Sigmoid colon (tissue), 6 donors: ENCODE measurements at regions not wholly inside any gene's neighbourhood (a gene's known extent, or its start where the extent isn't known, plus 50 kb on each side); places are given as distances from the start of the nearest gene placed in this dataset.

Experiments used
- DNase-seq: peaks from one replicate; pipeline ENCODE4 v3.0.0-alpha.2; 2019
- H3K27ac ChIP-seq, 4 donors: fragments of 200-600 bp; sonication (generic); one replicate each; pipeline ENCODE4 v1.5.1; 2016 to 2019; ENCODE audit warnings: mild to moderate bottlenecking in 1 of 4
- H3K27me3 ChIP-seq, 3 donors: fragments of 200-600 bp; sonication (generic); one replicate each; pipeline ENCODE4 v1.5.1; 2019; ENCODE audit warnings: mild to moderate bottlenecking in 1 of 3
- H3K36me3 ChIP-seq, 4 donors: fragments of 200-600 bp; sonication (generic); one replicate each; pipeline ENCODE4 v1.5.1; 2016 to 2019
- H3K4me1 ChIP-seq, 4 donors: fragments of 200-600 bp; sonication (generic); one replicate each; pipeline ENCODE4 v1.5.1; 2017 to 2019
- H3K4me3 ChIP-seq, 4 donors: fragments of 200-600 bp; sonication (generic); one replicate each; pipeline ENCODE4 v1.5.1; 2017 to 2019; ENCODE audit warnings: mild to moderate bottlenecking in 2 of 4, moderate library complexity in 1 of 4
- H3K9me3 ChIP-seq, 4 donors: fragments of 200-600 bp in 3 of 4; sonication (generic) in 3 of 4; one replicate each; pipeline versions ENCODE4 v1.5.1 to v1.6.1; 2013 to 2019
- CTCF ChIP-seq, 4 experiments: fragments of 450-650 bp in 3 of 4; fragments of 200-600 bp in 1 of 4; IDR thresholded peaks; one replicate each; pipeline ENCODE4 v1.5.1; 2016 to 2019; ENCODE audit warnings: antibody characterized with exemption in 4 of 4, mild to moderate bottlenecking in 3 of 4, moderate library complexity in 2 of 4
- EP300 ChIP-seq, 4 donors: sonication (generic); formaldehyde crosslinking; IDR thresholded peaks; one replicate each; pipeline ENCODE4 v1.6.1; 2017; ENCODE audit warnings: antibody characterized with exemption in 4 of 4
- POLR2A ChIP-seq, 2 donors: fragments of 450-650 bp; IDR thresholded peaks; one replicate each; pipeline ENCODE4 v1.6.1; 2016; ENCODE audit warnings: antibody characterized with exemption in 2 of 2, mild to moderate bottlenecking in 2 of 2, moderate library complexity in 2 of 2
- POLR2AphosphoS5 ChIP-seq, 4 donors: sonication (generic); formaldehyde crosslinking; IDR thresholded peaks; one replicate each; pipeline ENCODE4 v1.6.1; 2017; ENCODE audit warnings: antibody characterized with exemption in 4 of 4
- WGBS, 2 donors: extraction: QIAGEN DNeasy Blood & Tissue Kit; methylation state at CpG; one replicate each; pipeline ENCODE4 v1.1.7; 2013; 5-methylcytosine and 5-hydroxymethylcytosine counted together
- intact Hi-C: fragments of 100-400 bp; cut with DNase I; formaldehyde crosslinking; loops from one replicate; pipeline ENCODE4 v1.15.1; 2023
- donor health status: healthy with polysubstance abuse.
- donor health status: healthy.

GRCh38 chr2:19139386-19139785 is 219.0 kb downstream of the OSR1 start:
- DNase-seq: no peak
- Histone ChIP-seq H3K4me3 (no peak overlapping the region), H3K9me3 (no peaks in the 10 kb centered on the region), H3K4me1 (no peaks in the 10 kb centered on the region), H3K27ac (no peak overlapping the region), H3K36me3 (no peaks in the 10 kb centered on the region), H3K27me3 (no peaks in the 10 kb centered on the region)
- intact Hi-C loops: no loop called here
- 74 to 91% methylated on average over 1 of the region's 1 CpG for WGBS, 2 donors
- no peak for TF ChIP-seq CTCF (IDR thresholded peaks at IDR 0.05)
- TF ChIP-seq EP300 (IDR thresholded peaks at IDR 0.05): no peak
- TF ChIP-seq POLR2AphosphoS5 (IDR thresholded peaks at IDR 0.05): no peak
- TF ChIP-seq POLR2A (IDR thresholded peaks at IDR 0.05): no peak

- H3K4me1 ChIP-seq: no peaks in the 10 kb centered on the region
- no peak overlapping the region for H3K4me3 ChIP-seq
- H3K36me3 ChIP-seq: no peaks in the 10 kb centered on the region
- H3K9me3 ChIP-seq: no peaks in the 10 kb centered on the region
- no peak for TF ChIP-seq EP300 (IDR thresholded peaks at IDR 0.05)
- no peak for TF ChIP-seq POLR2A (IDR thresholded peaks at IDR 0.05)
- no peak for TF ChIP-seq CTCF (IDR thresholded peaks at IDR 0.05)
- no peak for TF ChIP-seq POLR2AphosphoS5 (IDR thresholded peaks at IDR 0.05)
- no peak overlapping the region for H3K27ac ChIP-seq
- WGBS, 2 donors: 45 to 61% methylated on average over 4 of the region's 4 CpGs
- no peak for DNase-seq
- H3K27me3 ChIP-seq: no peaks in the 10 kb centered on the region
- intact Hi-C loops: no loop called here
Observed at GRCh38 chr2:19138264-19138825, 220.1 kb downstream of the OSR1 start.

GRCh38 chr2:19137433-19137832 is 221.0 kb downstream of the OSR1 start:
- intact Hi-C loops: no loop called here
- Histone ChIP-seq H3K36me3 (no peaks in the 10 kb centered on the region), H3K9me3 (no peaks in the 10 kb centered on the region), H3K27me3 (no peaks in the 10 kb centered on the region), H3K27ac (no peak overlapping the region), H3K4me3 (no peak overlapping the region), H3K4me1 (no peaks in the 10 kb centered on the region)
- no peak for DNase-seq
- TF ChIP-seq CTCF (IDR thresholded peaks at IDR 0.05) (no peak), POLR2AphosphoS5 (IDR thresholded peaks at IDR 0.05) (no peak), POLR2A (IDR thresholded peaks at IDR 0.05) (no peak), EP300 (IDR thresholded peaks at IDR 0.05) (no peak)

- Histone ChIP-seq H3K4me3 (no peak overlapping the region), H3K27me3 (no peaks in the 10 kb centered on the region), H3K9me3 (no peaks in the 10 kb centered on the region), H3K27ac (no peak overlapping the region), H3K36me3 (no peaks in the 10 kb centered on the region), H3K4me1 (no peaks in the 10 kb centered on the region)
- intact Hi-C loops: no loop called here
- 93 to 94% methylated on average over 2 of the region's 2 CpGs for WGBS, 2 donors
- DNase-seq: no peak
- no peak for TF ChIP-seq POLR2AphosphoS5 (IDR thresholded peaks at IDR 0.05)
- no peak for TF ChIP-seq EP300 (IDR thresholded peaks at IDR 0.05)
- no peak for TF ChIP-seq CTCF (IDR thresholded peaks at IDR 0.05)
- no peak for TF ChIP-seq POLR2A (IDR thresholded peaks at IDR 0.05)
Observed at GRCh38 chr2:19132967-19133366, 225.5 kb downstream of the OSR1 start.

GRCh38 chr2:19131871-19132270 is 226.6 kb downstream of the OSR1 start:
- intact Hi-C loops: no loop called here
- TF ChIP-seq EP300 (IDR thresholded peaks at IDR 0.05) (no peak), POLR2AphosphoS5 (IDR thresholded peaks at IDR 0.05) (no peak), CTCF (IDR thresholded peaks at IDR 0.05) (no peak)
- Histone ChIP-seq H3K4me1 (no peaks in the 10 kb centered on the region), H3K36me3 (no peaks in the 10 kb centered on the region), H3K4me3 (no peak overlapping the region), H3K27ac (no peak overlapping the region), H3K27me3 (no peaks in the 10 kb centered on the region), H3K9me3 (no peaks in the 10 kb centered on the region)
- DNase-seq: no peak
- WGBS, 2 donors: 84 to 87% methylated on average over 5 of the region's 5 CpGs
